Spleen (tissue), 11 donors: ENCODE measurements at regions not wholly inside any gene's neighbourhood (a gene's known extent, or its start where the extent isn't known, plus 50 kb on each side); places are given as distances from the start of the nearest gene placed in this dataset.

Experiments
- DNase-seq: peaks from one replicate; pipeline ENCODE4 v3.0.0-alpha.2; 2020
- H3K27ac ChIP-seq, 8 donors: fragments of 200-600 bp; sonication (generic) in 7 of 8; 1 replicate in 4 of 8; 2 replicates in 4 of 8; pipeline versions ENCODE4 v1.5.0 to v1.8.0; 2016 to 2021; ENCODE audit warnings: inconsistent platforms in 4 of 8, mild to moderate bottlenecking in 4 of 8, moderate library complexity in 1 of 8
- H3K27me3 ChIP-seq, 7 donors: fragments of 200-600 bp; sonication (generic) in 6 of 7; replicated peaks in 1 of 7; 1 replicate in 4 of 7; 2 replicates in 3 of 7; pipeline versions ENCODE4 v1.5.0 to v1.8.0; 2016 to 2021; ENCODE audit warnings: inconsistent platforms in 3 of 7, mild to moderate bottlenecking in 1 of 7
- H3K36me3 ChIP-seq, 6 donors: fragments of 200-600 bp; sonication (generic) in 5 of 6; 1 replicate in 4 of 6; 2 replicates in 2 of 6; pipeline versions ENCODE4 v1.5.0 to v1.8.0; 2016 to 2021; ENCODE audit warnings: inconsistent platforms in 2 of 6
- H3K4me1 ChIP-seq, 6 donors: fragments of 200-600 bp; sonication (generic) in 5 of 6; 1 replicate in 3 of 6; 2 replicates in 3 of 6; pipeline versions ENCODE4 v1.5.0 to v1.8.0; 2016 to 2021; ENCODE audit warnings: inconsistent platforms in 3 of 6
- H3K4me3 ChIP-seq, 8 donors: fragments of 200-600 bp; sonication (generic) in 7 of 8; 1 replicate in 4 of 8; 2 replicates in 4 of 8; pipeline versions ENCODE4 v1.5.0 to v1.8.0; 2016 to 2021; ENCODE audit warnings: inconsistent platforms in 4 of 8, mild to moderate bottlenecking in 4 of 8, moderate library complexity in 2 of 8
- H3K9me3 ChIP-seq, 8 donors: fragments of 200-600 bp; sonication (generic) in 7 of 8; 1 replicate in 4 of 8; 2 replicates in 4 of 8; pipeline versions ENCODE4 v1.5.0 to v1.8.0; 2016 to 2021; ENCODE audit warnings: inconsistent platforms in 4 of 8
- POLR2A ChIP-seq, 3 donors: fragments of 450-650 bp; IDR thresholded peaks; one replicate each; pipeline ENCODE4 v1.5.1; 2017; ENCODE audit warnings: antibody characterized with exemption in 3 of 3, mild to moderate bottlenecking in 1 of 3
- POLR2AphosphoS5 ChIP-seq, 3 donors: sonication (generic); formaldehyde crosslinking; IDR thresholded peaks; one replicate each; pipeline ENCODE4 v1.5.1; 2017; ENCODE audit warnings: antibody characterized with exemption in 3 of 3
- WGBS, 5 donors: extraction: QIAGEN DNeasy Blood & Tissue Kit in 3 of 5; methylation state at CpG; one replicate each; pipeline versions ENCODE4 v1.1.5 to v1.1.7; 2013 to 2018; 5-methylcytosine and 5-hydroxymethylcytosine counted together
- intact Hi-C: fragments of 100-400 bp; cut with DNase I; formaldehyde crosslinking; loops from one replicate; pipeline ENCODE4 v1.15.0; 2023; ENCODE audit warnings: low total_unique reads
- TF ChIP-seq, protein P1 (sequence below), 11 experiments: fragments of 200-600 bp in 7 of 11; fragments of 450-650 bp in 4 of 11; sonication (generic) in 4 of 11; IDR thresholded peaks in 8 of 11; conservative IDR thresholded peaks in 3 of 11; 1 replicate in 7 of 11; 2 replicates in 4 of 11; pipeline versions ENCODE4 v1.4.0 to v1.8.0; 2016 to 2021; ENCODE audit warnings: antibody characterized with exemption in 11 of 11, inconsistent platforms in 4 of 11, mild to moderate bottlenecking in 1 of 11
- donor health status: healthy with polysubstance abuse.
- donor health status: DM: no; HTN: no; CAD: no; lungs with moderate emphysema.
- donor health status: DM: no; HTN: no; CAD: no.
- donor health status: Bipolar disorder and iron deficiency.
- donor health status: healthy.
- donor health status: DM: no; HTN: no; CAD: no.
- donor health status: DM: yes; HTN: yes; CAD: no.

GRCh38 chr2:107263628-107264027 lies 377.7 kb upstream of the ST6GAL2 start:
- WGBS, 5 donors: 63 to 82% (median 71%) methylated on average over 3 of the region's 3 CpGs
- Histone ChIP-seq H3K4me1 (no peaks in the 10 kb centered on the region), H3K9me3 (no peaks in the 10 kb centered on the region), H3K27me3 (no peaks in the 10 kb centered on the region), H3K27ac (no peak overlapping the region), H3K4me3 (no peak overlapping the region), H3K36me3 (no peaks in the 10 kb centered on the region)
- DNase-seq: no peak
- TF ChIP-seq POLR2A (IDR thresholded peaks at IDR 0.05) (no peak), POLR2AphosphoS5 (IDR thresholded peaks at IDR 0.05) (no peak)
- TF ChIP-seq, protein P1, sequence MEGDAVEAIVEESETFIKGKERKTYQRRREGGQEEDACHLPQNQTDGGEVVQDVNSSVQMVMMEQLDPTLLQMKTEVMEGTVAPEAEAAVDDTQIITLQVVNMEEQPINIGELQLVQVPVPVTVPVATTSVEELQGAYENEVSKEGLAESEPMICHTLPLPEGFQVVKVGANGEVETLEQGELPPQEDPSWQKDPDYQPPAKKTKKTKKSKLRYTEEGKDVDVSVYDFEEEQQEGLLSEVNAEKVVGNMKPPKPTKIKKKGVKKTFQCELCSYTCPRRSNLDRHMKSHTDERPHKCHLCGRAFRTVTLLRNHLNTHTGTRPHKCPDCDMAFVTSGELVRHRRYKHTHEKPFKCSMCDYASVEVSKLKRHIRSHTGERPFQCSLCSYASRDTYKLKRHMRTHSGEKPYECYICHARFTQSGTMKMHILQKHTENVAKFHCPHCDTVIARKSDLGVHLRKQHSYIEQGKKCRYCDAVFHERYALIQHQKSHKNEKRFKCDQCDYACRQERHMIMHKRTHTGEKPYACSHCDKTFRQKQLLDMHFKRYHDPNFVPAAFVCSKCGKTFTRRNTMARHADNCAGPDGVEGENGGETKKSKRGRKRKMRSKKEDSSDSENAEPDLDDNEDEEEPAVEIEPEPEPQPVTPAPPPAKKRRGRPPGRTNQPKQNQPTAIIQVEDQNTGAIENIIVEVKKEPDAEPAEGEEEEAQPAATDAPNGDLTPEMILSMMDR (IDR thresholded peaks at IDR 0.05 in 8 of 11, conservative IDR thresholded peaks at IDR 0.05 in 3 of 11): no peak
- intact Hi-C loops: no loop called here

GRCh38 chr2:107264184-107264583 lies 378.2 kb upstream of the ST6GAL2 start:
- Histone ChIP-seq H3K36me3 (no peaks in the 10 kb centered on the region), H3K4me3 (no peak overlapping the region), H3K27ac (no peak overlapping the region), H3K4me1 (no peaks in the 10 kb centered on the region), H3K9me3 (no peaks in the 10 kb centered on the region), H3K27me3 (no peaks in the 10 kb centered on the region)
- no peak for DNase-seq
- intact Hi-C loops: no loop called here
- 88 to 96% (median 92%) methylated on average over 6 of the region's 6 CpGs for WGBS, 5 donors
- TF ChIP-seq POLR2AphosphoS5 (IDR thresholded peaks at IDR 0.05) (no peak), POLR2A (IDR thresholded peaks at IDR 0.05) (no peak)
- TF ChIP-seq, protein P1 (IDR thresholded peaks at IDR 0.05 in 8 of 11, conservative IDR thresholded peaks at IDR 0.05 in 3 of 11): no peak

DNA sequence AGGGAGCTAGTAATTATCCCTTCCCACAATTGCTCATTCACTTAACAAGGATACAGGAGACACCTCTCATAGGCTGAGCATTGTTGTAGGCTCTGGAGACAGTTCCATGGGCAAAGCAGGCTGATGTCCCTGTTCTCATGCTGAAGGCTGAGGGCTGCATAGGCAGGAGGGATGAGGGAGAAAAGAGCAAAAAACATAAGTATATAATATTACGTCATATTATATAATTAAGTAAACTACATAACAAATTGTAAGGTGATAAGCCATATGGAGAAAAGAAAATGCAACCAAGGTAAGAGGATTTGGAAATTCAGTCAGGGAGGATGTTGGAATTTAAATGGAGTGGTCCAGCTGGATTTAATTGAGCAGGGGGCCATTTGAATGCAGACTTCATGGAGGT lies 380.6 kb upstream of the ST6GAL2 start:
- WGBS, 5 donors: 83 to 100% (median 94%) methylated on average over 1 of the region's 1 CpG
- H3K4me1 ChIP-seq: no peaks in the 10 kb centered on the region
- no peaks in the 10 kb centered on the region for H3K36me3 ChIP-seq
- H3K9me3 ChIP-seq: peaks cover 0 to 9% (median 0%) of the 10 kb centered on the region in 8 donors
- intact Hi-C loops: no loop called here
- no peaks in the 10 kb centered on the region for H3K27me3 ChIP-seq
- TF ChIP-seq POLR2AphosphoS5 (IDR thresholded peaks at IDR 0.05): no peak
- TF ChIP-seq POLR2A (IDR thresholded peaks at IDR 0.05): no peak
- TF ChIP-seq, protein P1 (IDR thresholded peaks at IDR 0.05 in 8 of 11, conservative IDR thresholded peaks at IDR 0.05 in 3 of 11): no peak
- H3K4me3 ChIP-seq: no peak overlapping the region
- no peak for DNase-seq
- H3K27ac ChIP-seq: no peak overlapping the region

DNA sequence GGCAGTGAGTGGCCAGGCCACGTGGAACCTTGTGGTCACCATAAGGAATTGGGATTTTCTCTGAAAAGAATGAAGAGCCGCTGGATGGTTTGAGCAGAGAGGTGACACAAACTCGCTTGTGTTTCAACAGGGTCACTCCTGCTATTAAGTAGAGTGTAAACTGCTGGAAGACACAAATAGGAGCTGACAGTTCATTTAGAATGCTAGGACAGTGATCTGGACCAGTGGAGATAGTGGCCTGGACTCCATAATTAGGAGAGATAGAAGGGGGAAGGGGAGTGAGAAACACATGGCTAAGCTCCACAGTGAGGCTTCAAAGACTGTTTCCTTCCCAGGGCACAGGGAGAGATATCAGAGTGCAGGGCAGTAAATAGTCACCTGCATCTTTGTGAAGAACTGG lies 381.1 kb upstream of the ST6GAL2 start:
- peaks cover 0 to 11% (median 0%) of the 10 kb centered on the region in 8 donors for H3K9me3 ChIP-seq
- no peak for DNase-seq
- no peak for TF ChIP-seq POLR2AphosphoS5 (IDR thresholded peaks at IDR 0.05)
- no peak for TF ChIP-seq POLR2A (IDR thresholded peaks at IDR 0.05)
- TF ChIP-seq, protein P1 (IDR thresholded peaks at IDR 0.05 in 8 of 11, conservative IDR thresholded peaks at IDR 0.05 in 3 of 11): no peak
- no peaks in the 10 kb centered on the region for H3K36me3 ChIP-seq
- WGBS, 5 donors: 72 to 89% (median 76%) methylated on average over 3 of the region's 3 CpGs
- H3K27ac ChIP-seq: no peak overlapping the region
- intact Hi-C loops: no loop called here
- H3K4me3 ChIP-seq: no peak overlapping the region
- no peaks in the 10 kb centered on the region for H3K4me1 ChIP-seq
- H3K27me3 ChIP-seq: no peaks in the 10 kb centered on the region
